VCaP (cell line): ENCODE measurements at regions not wholly inside any gene's neighbourhood (a gene's known extent, or its start where the extent isn't known, plus 50 kb on each side); places are given as distances from the start of the nearest gene placed in this dataset.

Source experiments
- H3K27ac ChIP-seq: fragments of 450-650 bp; 2 replicates; pipeline ENCODE4 v1.5.1; 2017
- CTCF ChIP-seq: fragments of 450-650 bp; conservative IDR thresholded peaks from 2 replicates; pipeline ENCODE4 v1.5.1; 2017; ENCODE audit warnings: mild to moderate bottlenecking, moderate library complexity

- TF ChIP-seq CTCF, result no peak
- no peak overlapping the region for H3K27ac ChIP-seq
Observed at GRCh38 chr1:188689542-188689941, 1788.1 kb downstream of the BRINP3 start.

- TF ChIP-seq CTCF, result no peak
- H3K27ac ChIP-seq, result no peak overlapping the region
Observed at GRCh38 chr1:188700116-188700515, 1777.5 kb downstream of the BRINP3 start.

- H3K27ac ChIP-seq, result no peak overlapping the region
- no peak for TF ChIP-seq CTCF
Observed at GRCh38 chr1:188706742-188707141, 1770.9 kb downstream of the BRINP3 start.

GRCh38 chr1:188708795-188709535 is 1768.7 kb downstream of the BRINP3 start:
- no peak for TF ChIP-seq CTCF

GRCh38 chr1:188715566-188715965 is 1762.1 kb downstream of the BRINP3 start:
- no peak overlapping the region for H3K27ac ChIP-seq
- peak; percentile 47 for TF ChIP-seq CTCF

More at GRCh38 chr1:188708795-188709535, 1768.7 kb downstream of the BRINP3 start:
- H3K27ac ChIP-seq, result no peak overlapping the region

- TF ChIP-seq CTCF, result no peak
- no peak overlapping the region for H3K27ac ChIP-seq
Observed at GRCh38 chr1:188719735-188720134, 1757.9 kb downstream of the BRINP3 start.

GRCh38 chr1:188723332-188724020 is 1754.2 kb downstream of the BRINP3 start:
- TF ChIP-seq CTCF, result no peak
- no peak overlapping the region for H3K27ac ChIP-seq
